LNCaP clone FGC (cell line): ENCODE measurements at regions not wholly inside any gene's neighbourhood (a gene's known extent, or its start where the extent isn't known, plus 50 kb on each side); places are given as distances from the start of the nearest gene placed in this dataset.

Experiments
- DNase-seq: peaks from one replicate; pipeline ENCODE4 v3.0.0-alpha.2; 2011; ENCODE audit warnings: low read depth
- H3K4me3 ChIP-seq: 2 replicates; pipeline ENCODE4 v1.5.1; 2011; ENCODE audit warnings: mild to moderate bottlenecking, low read depth, low read length, control low read depth
- CTCF ChIP-seq: IDR thresholded peaks from 2 replicates; pipeline ENCODE4 v1.5.1; 2012; ENCODE audit warnings: mild to moderate bottlenecking; ENCODE audit not compliant: control insufficient read depth, insufficient read depth; ENCODE audit errors: extremely low read depth

GRCh38 chr2:12897181-12897580 is 180.4 kb downstream of the TRIB2 start:
- H3K4me3 ChIP-seq, result no peak overlapping the region
- TF ChIP-seq CTCF, result no peak
- no peak for DNase-seq

DNA sequence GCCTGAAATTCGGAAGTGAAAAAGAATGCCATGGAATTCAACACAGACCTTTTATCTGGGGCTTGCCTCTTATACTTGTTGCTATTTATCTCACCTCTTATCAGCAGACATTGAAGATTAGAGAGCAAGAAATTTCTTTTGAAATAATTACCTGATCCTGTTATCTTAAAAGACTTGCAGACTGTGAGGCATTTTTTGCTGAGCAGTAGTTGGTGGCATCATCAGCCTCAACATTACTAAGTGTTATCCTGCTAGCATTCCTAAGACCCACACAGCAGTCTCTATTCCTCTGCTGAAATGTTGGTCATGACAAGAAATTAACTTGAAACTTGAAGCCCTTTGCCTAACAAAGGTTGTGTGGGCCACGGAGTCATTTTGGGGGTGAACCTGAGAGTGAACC is 186.5 kb downstream of the TRIB2 start:
- no peak for DNase-seq
- H3K4me3 ChIP-seq, result no peak overlapping the region
- TF ChIP-seq CTCF, result no peak

GRCh38 chr2:12910431-12910830 is 193.7 kb downstream of the TRIB2 start:
- H3K4me3 ChIP-seq, result no peak overlapping the region
- no peak for DNase-seq
- TF ChIP-seq CTCF, result no peak

DNA sequence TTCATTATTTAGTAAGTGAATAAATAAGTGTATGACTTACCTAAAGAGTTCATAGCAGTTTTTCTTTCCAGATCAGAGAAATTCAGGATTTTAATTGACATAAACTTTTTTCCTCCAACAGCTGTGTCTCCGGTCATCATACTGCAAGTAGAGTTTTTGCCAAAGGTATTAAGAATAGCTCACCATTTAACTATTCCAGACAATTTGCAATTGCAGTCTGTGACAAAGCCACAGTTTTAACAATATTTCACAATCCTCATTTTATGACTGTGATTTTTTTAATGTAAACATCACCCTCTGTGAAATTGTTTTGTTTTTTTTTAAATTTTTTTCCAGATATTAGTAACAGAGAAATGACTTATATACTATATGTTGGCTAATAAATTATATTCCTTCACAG is 199.1 kb downstream of the TRIB2 start:
- no peak overlapping the region for H3K4me3 ChIP-seq
- TF ChIP-seq CTCF, result no peak
- DNase-seq, result no peak

- DNase-seq, result no peak
- H3K4me3 ChIP-seq, result no peak overlapping the region
- no peak for TF ChIP-seq CTCF
Measured at GRCh38 chr2:12918138-12918834, 201.6 kb downstream of the TRIB2 start.

- DNase-seq, result no peak
- no peak for TF ChIP-seq CTCF
- no peak overlapping the region for H3K4me3 ChIP-seq
Measured at GRCh38 chr2:12918835-12919445, 202.2 kb downstream of the TRIB2 start.

DNA sequence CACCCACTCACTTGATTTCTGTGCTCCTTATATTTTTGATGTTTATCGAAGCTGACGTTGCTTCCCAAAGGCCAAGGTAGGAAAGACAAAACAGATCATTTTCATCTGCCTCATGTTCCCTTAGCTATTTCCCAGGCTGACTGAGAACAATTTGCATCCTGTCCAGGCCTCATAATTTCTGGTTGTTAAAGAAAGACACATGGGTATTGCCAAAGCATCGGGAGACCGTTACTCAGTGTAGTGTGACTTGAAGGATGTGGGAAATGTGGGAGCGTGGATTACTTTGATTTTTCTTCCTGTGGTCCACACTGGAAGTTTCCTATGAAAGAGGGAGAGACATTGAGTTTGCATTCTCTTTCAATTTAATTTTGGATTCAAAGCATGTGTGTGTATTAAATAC is 204.6 kb downstream of the TRIB2 start:
- TF ChIP-seq CTCF, result no peak
- no peak overlapping the region for H3K4me3 ChIP-seq
- no peak for DNase-seq
